Body of pancreas (tissue), 4 donors: ENCODE measurements at regions not wholly inside any gene's neighbourhood (a gene's known extent, or its start where the extent isn't known, plus 50 kb on each side); places are given as distances from the start of the nearest gene placed in this dataset.

Experiments
- CTCF ChIP-seq, 7 experiments: fragments of 450-650 bp in 4 of 7; fragments of 200-600 bp in 3 of 7; sonication (generic) in 3 of 7; IDR thresholded peaks; one replicate each; pipeline ENCODE4 v1.5.1; 2016 to 2019; ENCODE audit warnings: antibody characterized with exemption in 7 of 7
- POLR2A ChIP-seq, 3 donors: fragments of 450-650 bp; IDR thresholded peaks; one replicate each; pipeline ENCODE4 v1.6.1; 2016; ENCODE audit warnings: antibody characterized with exemption in 3 of 3, mild to moderate bottlenecking in 2 of 3

DNA sequence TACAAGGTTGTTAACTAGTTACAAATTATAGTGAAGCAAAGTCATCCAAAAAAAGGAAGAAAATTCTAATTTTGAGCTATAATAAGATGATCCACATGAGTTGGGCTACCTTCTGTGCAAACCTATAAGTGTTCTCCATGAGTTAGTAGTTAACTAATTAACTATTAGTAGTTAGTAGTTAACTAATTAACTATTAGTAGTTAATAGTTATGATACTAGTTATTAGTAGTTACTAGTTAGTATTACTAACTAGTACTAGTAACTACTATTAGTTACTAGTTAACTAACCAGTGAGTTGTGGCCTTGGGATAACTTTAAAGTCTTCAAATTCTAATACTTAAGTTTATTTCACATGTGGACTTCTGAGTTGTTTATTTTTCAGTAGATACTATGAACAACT, 453.4 kb upstream of the GRM3 start:
- TF ChIP-seq CTCF (IDR thresholded peaks at IDR 0.05) (no peak), POLR2A (IDR thresholded peaks at IDR 0.05) (no peak)
